ENCODE measurements at regions not wholly inside any gene's neighbourhood (a gene's known extent, or its start where the extent isn't known, plus 50 kb on each side); places are given as distances from the start of the nearest gene placed in this dataset.

GRCh38 chr2:77664491-77664890 lies 142.3 kb upstream of the LRRTM4 start:
- ATAC-seq (no peak), DNase-seq (ENCODE audit: low spot score) (no peak), FAIRE-seq (no peak)
- intact Hi-C loops (cut with micrococcal nuclease; ENCODE audit: unreplicated experiment), result no loop called here
- Histone ChIP-seq H3K4me1 (ENCODE audit: insufficient read depth, low read length) (peaks cover 9% of the 10 kb centered on the region), H3K36me3 (replicated peaks in 1 of 2; ENCODE audit: control insufficient read depth in 1 of 2, insufficient read depth in 2 of 2, low read length in 2 of 2) (no peaks in the 10 kb centered on the region), H4K20me1 (ENCODE audit: insufficient read depth, low read length) (no peaks in the 10 kb centered on the region), H3K4me3 (replicated peaks in 1 of 3; ENCODE audit: insufficient read depth in 1 of 3, low read depth in 2 of 3, low read length in 3 of 3) (no peak overlapping the region), H3K27ac (ENCODE audit: extremely low read length, insufficient read depth, low read length) (no peak overlapping the region), H3K4me2 (ENCODE audit: low read depth, low read length) (no peak overlapping the region), H3K79me2 (ENCODE audit: insufficient read depth, low read length) (no peaks in the 10 kb centered on the region), H3K9ac (ENCODE audit: insufficient read depth, low read depth, low read length) (no peak overlapping the region), H3K27me3 (ENCODE audit: control insufficient read depth in 1 of 2, insufficient read depth in 2 of 2, low read length in 2 of 2) (no peaks in the 10 kb centered on the region), H2AFZ (ENCODE audit: low read length) (no peak overlapping the region), H3K9me3 (ENCODE audit: low read length) (no peaks in the 10 kb centered on the region)
- no TSS peak for BruUV-seq (replicated peaks)
- no peak for TF ChIP-seq ZFP41 (CRISPR knock-in tag; IDR thresholded peaks at IDR 0.05; ENCODE audit: borderline replicate concordance)
- TF ChIP-seq, protein P1, sequence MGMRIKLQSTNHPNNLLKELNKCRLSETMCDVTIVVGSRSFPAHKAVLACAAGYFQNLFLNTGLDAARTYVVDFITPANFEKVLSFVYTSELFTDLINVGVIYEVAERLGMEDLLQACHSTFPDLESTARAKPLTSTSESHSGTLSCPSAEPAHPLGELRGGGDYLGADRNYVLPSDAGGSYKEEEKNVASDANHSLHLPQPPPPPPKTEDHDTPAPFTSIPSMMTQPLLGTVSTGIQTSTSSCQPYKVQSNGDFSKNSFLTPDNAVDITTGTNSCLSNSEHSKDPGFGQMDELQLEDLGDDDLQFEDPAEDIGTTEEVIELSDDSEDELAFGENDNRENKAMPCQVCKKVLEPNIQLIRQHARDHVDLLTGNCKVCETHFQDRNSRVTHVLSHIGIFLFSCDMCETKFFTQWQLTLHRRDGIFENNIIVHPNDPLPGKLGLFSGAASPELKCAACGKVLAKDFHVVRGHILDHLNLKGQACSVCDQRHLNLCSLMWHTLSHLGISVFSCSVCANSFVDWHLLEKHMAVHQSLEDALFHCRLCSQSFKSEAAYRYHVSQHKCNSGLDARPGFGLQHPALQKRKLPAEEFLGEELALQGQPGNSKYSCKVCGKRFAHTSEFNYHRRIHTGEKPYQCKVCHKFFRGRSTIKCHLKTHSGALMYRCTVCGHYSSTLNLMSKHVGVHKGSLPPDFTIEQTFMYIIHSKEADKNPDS (CRISPR knock-in tag; IDR thresholded peaks at IDR 0.05), result no peak
- TF ChIP-seq ZNF160 (CRISPR knock-in tag; IDR thresholded peaks at IDR 0.05), result no peak
- no peak for TF ChIP-seq FOXM1 (CRISPR knock-in tag; IDR thresholded peaks at IDR 0.05)
- in situ Hi-C loops (cut with HindIII; ENCODE audit: extremely low pct_ligation_motif_present, low pct_unique_long_range_greater_than_20kb), result no loop called here
- ChIA-PET POLR2A (no interaction called here), CTCF (ENCODE audit: low intra/inter-chr PET ratio, low total read pairs) (no interaction called here)
- 8% methylated on average over 2 of the region's 2 CpGs for WGBS (ENCODE audit: low lambda C conversion rate)

DNA sequence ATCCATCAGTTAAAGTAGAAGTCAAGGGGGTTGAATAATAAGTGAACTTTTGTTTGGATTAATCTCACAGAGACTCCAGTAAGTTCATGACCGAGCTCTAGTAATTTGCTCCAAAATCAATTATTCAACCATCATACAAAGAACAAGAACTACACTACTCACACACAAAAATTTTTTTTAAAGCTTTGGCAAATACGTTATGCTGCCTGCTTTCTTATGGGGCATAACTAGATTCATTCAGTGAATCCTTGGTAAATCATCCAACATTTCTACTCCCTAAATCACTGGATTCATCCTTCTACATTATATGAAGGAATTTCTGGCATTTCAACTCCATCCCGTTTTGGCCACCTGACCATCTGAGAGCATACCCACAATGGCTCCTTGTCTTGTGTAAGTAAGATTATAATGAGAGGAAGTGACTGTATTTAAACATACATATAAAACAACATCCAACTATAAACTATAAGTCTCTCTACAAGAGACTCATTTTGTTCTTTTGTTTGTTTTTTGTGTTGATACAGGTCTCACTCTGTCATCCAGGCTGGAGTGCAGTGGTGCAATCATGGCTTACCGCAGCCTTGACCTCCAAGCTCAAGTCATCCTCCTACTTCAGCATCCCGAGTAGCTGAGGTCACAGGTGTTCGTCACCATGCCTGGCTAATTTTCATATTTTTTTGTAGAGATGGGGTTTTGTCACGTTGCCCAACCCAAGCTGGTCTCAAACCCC lies 144.2 kb upstream of the LRRTM4 start:
- Histone ChIP-seq H3K4me3 (replicated peaks in 1 of 3; ENCODE audit: insufficient read depth in 1 of 3, low read depth in 2 of 3, low read length in 3 of 3) (no peak overlapping the region), H2AFZ (ENCODE audit: low read length) (no peak overlapping the region), H3K9ac (ENCODE audit: insufficient read depth, low read depth, low read length) (no peak overlapping the region), H3K4me1 (ENCODE audit: insufficient read depth, low read length) (peaks cover 9% of the 10 kb centered on the region), H3K36me3 (replicated peaks in 1 of 2; ENCODE audit: control insufficient read depth in 1 of 2, insufficient read depth in 2 of 2, low read length in 2 of 2) (no peaks in the 10 kb centered on the region), H3K79me2 (ENCODE audit: insufficient read depth, low read length) (no peaks in the 10 kb centered on the region), H4K20me1 (ENCODE audit: insufficient read depth, low read length) (no peaks in the 10 kb centered on the region), H3K27ac (ENCODE audit: extremely low read length, insufficient read depth, low read length) (no peak overlapping the region), H3K27me3 (ENCODE audit: control insufficient read depth in 1 of 2, insufficient read depth in 2 of 2, low read length in 2 of 2) (no peaks in the 10 kb centered on the region), H3K4me2 (ENCODE audit: low read depth, low read length) (no peak overlapping the region), H3K9me3 (ENCODE audit: low read length) (no peaks in the 10 kb centered on the region)
- ChIA-PET POLR2A (no interaction called here), CTCF (ENCODE audit: low intra/inter-chr PET ratio, low total read pairs) (no interaction called here)
- ATAC-seq (peak; percentile 37; the same call in 2 of the 3 replicates), FAIRE-seq (no peak), DNase-seq (ENCODE audit: low spot score) (peak; percentile 37)
- intact Hi-C loops (cut with micrococcal nuclease; ENCODE audit: unreplicated experiment), result no loop called here
- 11% methylated on average over 7 of the region's 7 CpGs for WGBS (ENCODE audit: low lambda C conversion rate)
- no TSS peak for BruUV-seq (replicated peaks)
- in situ Hi-C loops (cut with HindIII; ENCODE audit: extremely low pct_ligation_motif_present, low pct_unique_long_range_greater_than_20kb), result no loop called here
- TF ChIP-seq ZNF101 (CRISPR knock-in tag; IDR thresholded peaks at IDR 0.05; ENCODE audit: borderline replicate concordance, low read depth), result no peak
- TF ChIP-seq ZNF614 (CRISPR knock-in tag; IDR thresholded peaks at IDR 0.05; ENCODE audit: borderline replicate concordance), result no peak
- no peak for TF ChIP-seq MEIS2 (CRISPR knock-in tag; IDR thresholded peaks at IDR 0.05)
- no peak for TF ChIP-seq MYC (CRISPR knock-in tag; IDR thresholded peaks at IDR 0.05; ENCODE audit: borderline replicate concordance)
- TF ChIP-seq ARID5B (CRISPR knock-in tag; IDR thresholded peaks at IDR 0.05), result peak; percentile 41; the same call in 1 of the 2 replicates
- no peak for TF ChIP-seq FOXO1 (CRISPR knock-in tag; IDR thresholded peaks at IDR 0.05)
- TF ChIP-seq NR2F6 (IDR thresholded peaks at IDR 0.05), result peak; percentile 49
- 0 out of 2 replicates have a peak, but pooled peaks have one; percentile 20 for TF ChIP-seq NR2F6 (CRISPR knock-in tag; IDR thresholded peaks at IDR 0.05)
- TF ChIP-seq SP140L (CRISPR knock-in tag; IDR thresholded peaks at IDR 0.05; ENCODE audit: borderline replicate concordance), result no peak
- TF ChIP-seq CBX1 (IDR thresholded peaks at IDR 0.05; ENCODE audit: low read depth), result no peak

All from HepG2 (cell line).